Stomach smooth muscle (tissue), 2 donors: ENCODE measurements at regions not wholly inside any gene's neighbourhood (a gene's known extent, or its start where the extent isn't known, plus 50 kb on each side); places are given as distances from the start of the nearest gene placed in this dataset.

Source experiments
- H3K27ac ChIP-seq: one replicate; pipeline ENCODE4 v1.7.0; 2013; ENCODE audit warnings: mild to moderate bottlenecking, low read length, inconsistent platforms
- H3K27me3 ChIP-seq, 2 donors: one replicate each; pipeline ENCODE4 v1.7.0; 2013; ENCODE audit warnings: low read length in 2 of 2; ENCODE audit not compliant: insufficient read depth in 2 of 2, control insufficient read depth in 1 of 2
- H3K36me3 ChIP-seq, 2 donors: one replicate each; pipeline ENCODE4 v1.7.0; 2013; ENCODE audit warnings: low read length in 2 of 2; ENCODE audit not compliant: control insufficient read depth in 2 of 2, insufficient read depth in 2 of 2
- H3K4me1 ChIP-seq: one replicate; pipeline ENCODE4 v1.7.0; 2013; ENCODE audit warnings: low read length; ENCODE audit not compliant: control insufficient read depth, insufficient read depth
- H3K4me3 ChIP-seq, 2 donors: one replicate each; pipeline ENCODE4 v1.7.0; 2013; ENCODE audit warnings: low read length in 2 of 2
- H3K9ac ChIP-seq, 2 donors: one replicate each; pipeline ENCODE4 v1.7.0; 2013; ENCODE audit warnings: low read length in 2 of 2, mild to moderate bottlenecking in 1 of 2
- H3K9me3 ChIP-seq, 2 donors: one replicate each; pipeline ENCODE4 v1.7.0; 2013; ENCODE audit warnings: low read length in 2 of 2; ENCODE audit not compliant: control insufficient read depth in 2 of 2
- donor health status: healthy.
- donor health status: Pancreatic carcinoma.

DNA sequence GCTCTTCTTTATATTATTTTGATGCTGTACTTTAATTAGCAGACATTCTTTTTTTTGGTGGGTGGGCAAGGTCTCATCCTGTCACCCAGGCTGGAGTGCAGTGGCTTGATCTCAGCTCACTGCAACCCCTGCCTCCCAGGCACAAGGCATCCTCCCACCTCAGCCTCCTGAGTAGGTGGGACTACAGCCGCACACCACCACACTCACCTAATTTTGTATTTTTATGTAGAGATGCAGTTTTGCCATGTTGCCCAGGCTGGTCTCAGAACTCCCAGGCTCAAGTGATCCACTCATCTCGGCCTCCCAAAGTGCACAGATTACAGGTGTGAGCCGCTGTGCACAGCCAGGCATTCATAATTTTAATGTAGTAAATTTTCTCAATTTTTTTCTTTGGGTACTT is 608.1 kb downstream of the ZNF385D start:
- Histone ChIP-seq H3K4me3 (no peak overlapping the region), H3K9ac (no peak overlapping the region), H3K27me3 (no peaks in the 10 kb centered on the region), H3K4me1 (no peaks in the 10 kb centered on the region), H3K9me3 (peaks cover 0 to 5% of the 10 kb centered on the region in 2 donors), H3K27ac (no peak overlapping the region), H3K36me3 (no peaks in the 10 kb centered on the region)

DNA sequence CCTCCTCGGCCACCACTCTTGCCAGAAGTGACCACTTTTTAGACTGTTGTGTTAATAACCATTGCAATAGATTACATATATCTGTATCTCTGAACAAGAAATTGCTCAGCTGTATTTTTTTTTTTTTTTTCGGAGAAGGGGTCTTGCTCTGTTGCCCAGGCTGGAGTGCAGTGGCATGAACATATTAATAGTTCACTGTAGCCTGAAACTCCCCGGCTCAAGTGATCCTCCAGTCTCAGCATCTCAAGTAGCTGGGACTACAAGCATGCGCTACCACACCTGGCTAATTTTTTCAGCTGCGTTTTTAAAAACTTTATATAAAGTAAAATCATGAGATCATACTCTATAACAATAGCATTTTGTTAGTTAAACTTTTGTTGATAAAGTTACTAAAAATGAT is 609.0 kb downstream of the ZNF385D start:
- Histone ChIP-seq H3K36me3 (no peaks in the 10 kb centered on the region), H3K27ac (no peak overlapping the region), H3K9ac (no peak overlapping the region), H3K9me3 (peaks cover 0 to 5% of the 10 kb centered on the region in 2 donors), H3K4me1 (no peaks in the 10 kb centered on the region), H3K4me3 (no peak overlapping the region), H3K27me3 (no peaks in the 10 kb centered on the region)

- Histone ChIP-seq H3K36me3 (no peaks in the 10 kb centered on the region), H3K27me3 (no peaks in the 10 kb centered on the region), H3K9ac (no peak overlapping the region), H3K9me3 (peaks cover 0 to 5% of the 10 kb centered on the region in 2 donors), H3K4me1 (no peaks in the 10 kb centered on the region), H3K27ac (no peak overlapping the region), H3K4me3 (no peak overlapping the region)
Measured at GRCh38 chr3:21140785-21141184, 610.2 kb downstream of the ZNF385D start.

DNA sequence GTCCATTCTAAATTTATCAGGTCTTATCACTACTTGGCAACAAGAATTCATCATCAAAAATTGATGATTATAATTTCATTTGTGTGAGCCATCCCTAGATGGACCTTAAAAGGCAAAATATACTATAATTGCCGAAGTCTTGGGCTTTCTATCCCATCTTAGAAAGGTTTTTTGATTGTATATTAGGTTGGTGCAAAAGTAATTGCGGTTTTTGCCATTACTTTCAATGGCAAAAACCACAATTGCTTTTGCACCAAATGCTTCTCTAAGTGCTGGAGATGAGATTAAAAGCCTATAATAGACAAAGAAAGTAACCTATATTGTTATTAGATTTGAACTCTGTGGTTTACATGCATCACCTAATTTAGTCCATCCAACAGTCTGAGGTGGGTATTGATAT is 612.9 kb downstream of the ZNF385D start:
- no peaks in the 10 kb centered on the region for H3K27me3 ChIP-seq

DNA sequence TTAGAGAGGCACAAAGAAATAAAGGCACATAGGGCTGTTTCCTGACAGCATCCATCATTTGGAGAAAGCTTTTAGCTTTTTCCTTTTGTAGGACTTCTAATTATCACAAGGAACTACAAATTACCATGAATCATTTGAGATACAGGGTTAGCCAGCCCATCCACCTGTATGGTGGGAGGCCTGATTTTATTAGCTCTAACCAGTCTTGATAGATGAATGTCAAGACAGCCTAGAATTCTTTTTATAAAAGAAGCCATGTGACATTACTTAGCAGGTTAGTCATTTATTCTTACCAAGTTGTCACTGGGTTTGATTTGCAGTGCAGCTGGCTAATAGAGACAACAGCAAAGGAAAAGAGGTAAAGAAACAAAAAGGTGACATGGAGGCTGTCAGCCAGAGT is 618.1 kb downstream of the ZNF385D start:
- no peak overlapping the region for H3K27ac ChIP-seq
- H3K27me3 ChIP-seq: no peaks in the 10 kb centered on the region
- H3K4me1 ChIP-seq: no peaks in the 10 kb centered on the region
- peaks cover 0 to 4% of the 10 kb centered on the region in 2 donors for H3K9me3 ChIP-seq
- H3K36me3 ChIP-seq: no peaks in the 10 kb centered on the region
- H3K4me3 ChIP-seq: no peak overlapping the region
- no peak overlapping the region for H3K9ac ChIP-seq

More for the DNA sequence above, 612.9 kb downstream of the ZNF385D start:
- Histone ChIP-seq H3K4me1 (no peaks in the 10 kb centered on the region), H3K9ac (no peak overlapping the region), H3K27ac (no peak overlapping the region), H3K36me3 (no peaks in the 10 kb centered on the region), H3K4me3 (no peak overlapping the region), H3K9me3 (no peaks in the 10 kb centered on the region)

DNA sequence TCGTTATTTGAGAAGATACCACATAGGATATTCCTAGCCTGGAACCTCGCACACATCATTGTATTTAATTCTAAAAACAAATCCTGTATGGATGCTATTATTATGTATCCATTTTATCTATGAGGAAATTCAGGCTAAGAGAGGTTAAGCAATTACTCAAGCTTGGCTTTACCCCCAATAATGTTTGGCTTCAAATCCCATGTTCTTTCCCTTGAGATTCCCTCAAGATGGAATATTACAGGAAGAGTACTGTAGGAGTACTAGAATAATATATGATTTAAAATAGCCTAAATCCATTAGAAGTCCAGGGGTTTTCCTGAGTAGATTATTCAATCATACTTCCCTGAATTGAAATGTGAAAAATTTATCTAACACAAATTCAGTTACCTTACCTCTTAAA is 630.2 kb downstream of the ZNF385D start:
- Histone ChIP-seq H3K4me1 (no peaks in the 10 kb centered on the region), H3K9ac (no peak overlapping the region), H3K36me3 (no peaks in the 10 kb centered on the region), H3K27me3 (no peaks in the 10 kb centered on the region), H3K9me3 (peaks cover 4% of the 10 kb centered on the region in 2 donors), H3K4me3 (no peak overlapping the region), H3K27ac (no peak overlapping the region)

GRCh38 chr3:21117370-21117769 is 633.6 kb downstream of the ZNF385D start:
- H3K4me1 ChIP-seq: no peaks in the 10 kb centered on the region
- no peak overlapping the region for H3K9ac ChIP-seq
- no peak overlapping the region for H3K27ac ChIP-seq
- no peaks in the 10 kb centered on the region for H3K27me3 ChIP-seq
- peaks cover 4% of the 10 kb centered on the region in 2 donors for H3K9me3 ChIP-seq
- H3K36me3 ChIP-seq: no peaks in the 10 kb centered on the region
- no peak overlapping the region for H3K4me3 ChIP-seq

DNA sequence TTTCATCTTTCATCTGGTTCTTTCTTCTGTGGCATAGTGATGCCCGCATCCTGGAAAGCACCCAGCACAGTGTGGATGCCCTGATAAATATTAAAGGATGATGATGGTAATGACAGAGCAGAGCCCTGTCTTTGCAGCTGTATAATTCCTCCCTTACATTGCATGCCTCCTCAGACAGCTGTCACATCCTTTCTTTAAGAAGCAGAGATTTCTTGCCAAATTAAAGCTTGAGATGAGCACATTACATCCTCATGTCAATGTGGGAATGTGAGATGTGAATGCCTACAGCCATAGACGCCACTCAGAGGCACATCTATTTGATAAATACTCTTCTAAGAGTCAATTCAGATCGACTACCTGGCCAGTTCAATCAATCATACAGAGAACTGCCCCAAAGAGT is 642.0 kb downstream of the ZNF385D start:
- no peak overlapping the region for H3K4me3 ChIP-seq
- H3K9ac ChIP-seq: no peak overlapping the region
- no peaks in the 10 kb centered on the region for H3K4me1 ChIP-seq
- no peak overlapping the region for H3K27ac ChIP-seq
- H3K27me3 ChIP-seq: no peaks in the 10 kb centered on the region
- H3K9me3 ChIP-seq: no peaks in the 10 kb centered on the region
- H3K36me3 ChIP-seq: no peaks in the 10 kb centered on the region

DNA sequence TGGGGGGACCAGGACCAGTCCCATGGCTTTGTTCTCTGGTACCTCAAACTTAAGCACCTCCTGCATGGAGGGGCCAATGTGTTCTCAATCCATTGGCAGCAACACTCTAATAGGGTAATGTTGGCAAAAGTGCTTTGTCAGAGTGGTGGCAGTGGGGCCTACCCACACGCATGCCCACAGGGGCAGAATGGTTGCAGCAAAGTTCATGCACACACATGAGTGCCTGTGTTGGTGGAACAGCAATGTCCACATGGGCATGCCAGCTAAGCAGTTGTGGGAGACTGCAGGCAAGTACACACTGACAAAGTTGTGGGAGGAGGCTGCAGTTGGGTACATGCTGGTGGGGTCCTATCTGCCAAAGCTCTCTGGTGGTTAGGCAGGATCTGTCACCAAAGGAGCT is 645.2 kb downstream of the ZNF385D start:
- Histone ChIP-seq H3K4me1 (no peaks in the 10 kb centered on the region), H3K36me3 (no peaks in the 10 kb centered on the region), H3K27ac (no peak overlapping the region), H3K9ac (no peak overlapping the region), H3K9me3 (no peaks in the 10 kb centered on the region), H3K27me3 (no peaks in the 10 kb centered on the region), H3K4me3 (no peak overlapping the region)

DNA sequence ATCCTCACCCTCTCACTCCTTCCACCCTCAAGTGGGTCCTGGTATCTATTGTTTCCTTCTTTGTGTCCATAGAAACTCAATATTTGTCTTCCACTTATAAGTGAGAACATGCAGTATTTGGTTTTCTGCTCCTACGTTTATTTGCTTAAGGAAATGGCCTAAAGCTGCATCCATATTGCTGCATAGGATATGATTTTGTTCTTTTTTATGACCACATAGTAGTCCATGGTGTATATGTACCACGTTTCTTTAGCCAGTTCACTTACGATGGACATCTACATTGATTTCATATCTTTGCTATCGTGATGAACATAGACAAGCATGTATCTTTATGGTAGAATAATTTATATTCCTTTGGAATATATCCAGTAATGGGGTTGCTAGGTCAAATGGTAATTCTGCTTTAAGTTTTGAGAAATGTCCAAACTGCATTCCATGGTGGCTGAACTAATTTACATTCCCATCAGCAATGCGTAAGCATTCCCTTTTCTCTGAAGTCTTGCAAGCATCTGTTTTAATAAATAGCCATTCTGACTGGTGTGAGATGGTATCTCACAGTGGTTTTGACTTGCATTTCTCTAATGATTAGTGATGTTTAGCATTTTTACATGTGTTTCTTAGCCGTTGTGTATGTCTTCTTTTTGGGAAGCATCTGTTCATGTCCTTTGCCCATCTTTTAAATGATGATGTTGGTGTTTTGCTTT is 650.2 kb downstream of the ZNF385D start:
- Histone ChIP-seq H3K9ac (no peak overlapping the region), H3K27me3 (no peaks in the 10 kb centered on the region), H3K27ac (no peak overlapping the region), H3K4me1 (no peaks in the 10 kb centered on the region), H3K4me3 (no peak overlapping the region), H3K9me3 (no peaks in the 10 kb centered on the region), H3K36me3 (no peaks in the 10 kb centered on the region)

- Histone ChIP-seq H3K36me3 (no peaks in the 10 kb centered on the region), H3K4me1 (no peaks in the 10 kb centered on the region), H3K27me3 (no peaks in the 10 kb centered on the region), H3K9ac (no peak overlapping the region), H3K4me3 (no peak overlapping the region), H3K27ac (no peak overlapping the region), H3K9me3 (no peaks in the 10 kb centered on the region)
Measured at GRCh38 chr3:21094686-21095085, 656.3 kb downstream of the ZNF385D start.
